CD4-positive, alpha-beta T cell treated with Interleukin-15 for 4 hours (primary cell): ENCODE measurements at regions not wholly inside any gene's neighbourhood (a gene's known extent, or its start where the extent isn't known, plus 50 kb on each side); places are given as distances from the start of the nearest gene placed in this dataset.

ENCODE experiments used
- DNase-seq: peaks from one replicate; pipeline ENCODE4 v3.0.0-alpha.2; 2020; ENCODE audit warnings: low spot score

- no peak for DNase-seq
Observed at GRCh38 chr10:36171953-36172940, 530.2 kb upstream of the FZD8 start.

- DNase-seq = no peak
Observed at GRCh38 chr10:36171556-36171952, 529.5 kb upstream of the FZD8 start.

GRCh38 chr10:36170943-36171501, 528.9 kb upstream of the FZD8 start:
- DNase-seq = no peak

- DNase-seq = no peak
Observed at GRCh38 chr10:36170142-36170719, 528.1 kb upstream of the FZD8 start.

- no peak for DNase-seq
Observed at GRCh38 chr10:36168777-36169176, 526.7 kb upstream of the FZD8 start.

- no peak for DNase-seq
Observed at GRCh38 chr10:36164556-36165504, 522.7 kb upstream of the FZD8 start.

GRCh38 chr10:36163827-36164226, 521.7 kb upstream of the FZD8 start:
- DNase-seq = no peak

GRCh38 chr10:36157486-36157885, 515.4 kb upstream of the FZD8 start:
- DNase-seq = no peak

GRCh38 chr10:36148207-36148606, 506.1 kb upstream of the FZD8 start:
- DNase-seq = no peak

GRCh38 chr10:36147529-36147928, 505.4 kb upstream of the FZD8 start:
- DNase-seq = no peak

GRCh38 chr10:36141856-36142560, 499.9 kb upstream of the FZD8 start:
- DNase-seq = no peak

- DNase-seq = no peak
Observed at GRCh38 chr10:36129051-36129450, 487.0 kb upstream of the FZD8 start.

- no peak for DNase-seq
Observed at GRCh38 chr10:36126076-36126475, 484.0 kb upstream of the FZD8 start.

- no peak for DNase-seq
Observed at GRCh38 chr10:36119455-36119854, 477.4 kb upstream of the FZD8 start.

GRCh38 chr10:36118314-36118713, 476.2 kb upstream of the FZD8 start:
- no peak for DNase-seq

- no peak for DNase-seq
Observed at GRCh38 chr10:36117890-36118289, 475.8 kb upstream of the FZD8 start.

GRCh38 chr10:36117231-36117630, 475.1 kb upstream of the FZD8 start:
- no peak for DNase-seq

- DNase-seq = no peak
Observed at GRCh38 chr10:36116731-36117130, 474.6 kb upstream of the FZD8 start.

- no peak for DNase-seq
Observed at GRCh38 chr10:36116040-36116439, 473.9 kb upstream of the FZD8 start.

GRCh38 chr10:36115364-36115763, 473.3 kb upstream of the FZD8 start:
- no peak for DNase-seq

- DNase-seq = no peak
Observed at GRCh38 chr10:36114913-36115312, 472.8 kb upstream of the FZD8 start.
